ENCODE measurements at regions not wholly inside any gene's neighbourhood (a gene's known extent, or its start where the extent isn't known, plus 50 kb on each side); places are given as distances from the start of the nearest gene placed in this dataset.

- TF ChIP-seq POLR2A (IDR thresholded peaks at IDR 0.05) (no peak), EP300 (IDR thresholded peaks at IDR 0.05) (no peak)
- TF ChIP-seq, protein P1, sequence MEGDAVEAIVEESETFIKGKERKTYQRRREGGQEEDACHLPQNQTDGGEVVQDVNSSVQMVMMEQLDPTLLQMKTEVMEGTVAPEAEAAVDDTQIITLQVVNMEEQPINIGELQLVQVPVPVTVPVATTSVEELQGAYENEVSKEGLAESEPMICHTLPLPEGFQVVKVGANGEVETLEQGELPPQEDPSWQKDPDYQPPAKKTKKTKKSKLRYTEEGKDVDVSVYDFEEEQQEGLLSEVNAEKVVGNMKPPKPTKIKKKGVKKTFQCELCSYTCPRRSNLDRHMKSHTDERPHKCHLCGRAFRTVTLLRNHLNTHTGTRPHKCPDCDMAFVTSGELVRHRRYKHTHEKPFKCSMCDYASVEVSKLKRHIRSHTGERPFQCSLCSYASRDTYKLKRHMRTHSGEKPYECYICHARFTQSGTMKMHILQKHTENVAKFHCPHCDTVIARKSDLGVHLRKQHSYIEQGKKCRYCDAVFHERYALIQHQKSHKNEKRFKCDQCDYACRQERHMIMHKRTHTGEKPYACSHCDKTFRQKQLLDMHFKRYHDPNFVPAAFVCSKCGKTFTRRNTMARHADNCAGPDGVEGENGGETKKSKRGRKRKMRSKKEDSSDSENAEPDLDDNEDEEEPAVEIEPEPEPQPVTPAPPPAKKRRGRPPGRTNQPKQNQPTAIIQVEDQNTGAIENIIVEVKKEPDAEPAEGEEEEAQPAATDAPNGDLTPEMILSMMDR (IDR thresholded peaks at IDR 0.05) = no peak
Observed at GRCh38 chr10:94084344-94084743, 90.6 kb downstream of the PLCE1 start.
